ENCODE measurements at regions not wholly inside any gene's neighbourhood (a gene's known extent, or its start where the extent isn't known, plus 50 kb on each side); places are given as distances from the start of the nearest gene placed in this dataset.

- TF ChIP-seq GABPA (IDR thresholded peaks at IDR 0.05; ENCODE audit: low read depth) (no peak), CTCF (IDR thresholded peaks at IDR 0.05; ENCODE audit: insufficient read depth, low read length) (no peak), POLR2AphosphoS5 (IDR thresholded peaks at IDR 0.05; ENCODE audit: low read depth) (no peak), REST (IDR thresholded peaks at IDR 0.05; ENCODE audit: insufficient replicate concordance, low read depth) (no peak), SPI1 (IDR thresholded peaks at IDR 0.05; ENCODE audit: borderline replicate concordance, low read depth) (no peak)
These were observed 112.9 kb upstream of the ELAVL2 start for GRCh38 chr9:23938908-23939307.

Measured in HL-60 (cell line).